H7 (cell line): ENCODE measurements at regions not wholly inside any gene's neighbourhood (a gene's known extent, or its start where the extent isn't known, plus 50 kb on each side); places are given as distances from the start of the nearest gene placed in this dataset.
"Not testable (repeated sequence)": the region's sequence is repeated elsewhere in the genome, so short reads cannot be mapped to it uniquely, and the experiment has no call there.

Source experiments
- DNase-seq: peaks from one replicate; pipeline ENCODE4 v3.0.0; 2012
- H3K27me3 ChIP-seq: 2 replicates; pipeline ENCODE4 v1.6.0; 2011; ENCODE audit warnings: mild to moderate bottlenecking, low read length; ENCODE audit not compliant: control insufficient read depth, insufficient read depth
- H3K36me3 ChIP-seq: replicated peaks from 2 replicates; pipeline ENCODE4 v1.5.1; 2011; ENCODE audit warnings: low read length; ENCODE audit not compliant: control insufficient read depth, insufficient read depth
- H3K4me3 ChIP-seq: 2 replicates; pipeline ENCODE4 v1.5.1; 2011; ENCODE audit warnings: low read depth, mild to moderate bottlenecking, control low read depth, low read length, moderate library complexity; ENCODE audit not compliant: insufficient read depth

DNA sequence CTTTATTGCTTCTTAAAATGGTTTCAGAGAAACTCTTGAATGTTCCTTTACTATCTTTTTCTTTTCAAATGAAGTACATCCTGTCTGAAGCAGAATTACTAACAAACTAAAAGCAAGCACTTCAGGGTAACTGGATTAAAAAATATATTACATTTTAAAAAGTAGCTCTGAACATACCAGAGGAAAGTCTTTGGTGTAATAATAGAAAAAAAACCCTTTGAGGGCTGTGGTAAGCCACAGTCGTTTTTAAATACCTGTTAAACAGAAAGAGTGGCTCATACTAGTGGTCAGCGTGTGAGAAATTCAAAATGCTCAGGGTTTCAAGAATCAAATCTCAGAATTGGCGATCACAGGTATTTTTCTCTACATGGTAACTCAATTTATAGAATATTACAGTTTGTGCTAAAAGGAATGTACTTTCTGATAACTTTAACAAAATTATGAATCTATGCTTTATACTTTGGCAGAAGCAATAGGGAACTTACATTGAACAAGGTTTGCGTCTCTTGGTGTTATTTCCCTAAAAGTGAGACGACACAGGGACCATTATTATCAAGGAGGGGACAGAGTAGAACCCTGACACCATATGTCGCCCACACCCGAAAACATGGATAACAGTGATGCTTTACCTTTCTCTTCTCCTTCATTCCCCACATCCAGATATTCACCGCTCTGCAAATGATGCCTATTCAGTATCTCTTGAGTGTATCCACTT is 97.0 kb upstream of the DPH5 start:
- no peak for DNase-seq
- Histone ChIP-seq H3K27me3 (no peaks in the 10 kb centered on the region), H3K36me3 (no peaks in the 10 kb centered on the region), H3K4me3 (no peak overlapping the region)

DNA sequence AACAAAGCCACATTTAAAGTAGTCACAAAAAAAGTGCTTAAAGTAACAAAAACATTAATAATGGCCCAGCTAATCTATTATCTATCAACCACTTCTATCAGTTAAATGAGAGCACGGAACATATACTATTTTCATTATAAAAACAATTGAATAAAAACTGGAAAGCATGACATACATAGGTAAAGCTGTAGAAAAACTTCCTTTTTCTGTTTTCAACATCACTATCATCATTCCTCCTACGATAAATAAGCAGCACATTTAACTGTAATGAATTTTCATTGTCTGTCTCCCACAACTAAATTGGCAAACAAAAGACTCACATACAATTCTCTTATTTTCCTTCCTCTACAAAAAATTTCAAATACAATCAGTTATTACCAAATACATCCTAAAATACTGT is 96.4 kb upstream of the DPH5 start:
- Histone ChIP-seq H3K4me3 (no peak overlapping the region), H3K27me3 (no peaks in the 10 kb centered on the region), H3K36me3 (no peaks in the 10 kb centered on the region)
- DNase-seq: no peak

DNA sequence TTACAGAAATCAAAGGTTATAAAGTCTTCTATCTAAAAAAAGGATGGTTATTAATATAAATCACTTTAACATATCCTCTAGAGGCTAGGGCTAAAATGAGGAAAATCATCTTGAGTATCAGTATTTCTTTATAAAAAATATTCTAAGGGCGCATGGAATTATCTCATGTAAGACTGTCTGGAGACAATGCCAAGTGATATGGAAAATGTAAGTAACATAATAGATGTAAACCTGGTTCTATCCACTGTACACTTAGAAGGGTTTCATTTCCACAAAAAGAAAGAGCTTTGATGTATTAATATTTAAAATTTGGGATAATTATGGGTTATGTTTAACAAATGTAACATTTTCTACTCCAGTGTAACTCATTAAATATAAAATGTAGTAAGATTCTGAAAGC is 95.9 kb upstream of the DPH5 start:
- Histone ChIP-seq H3K27me3 (no peaks in the 10 kb centered on the region), H3K4me3 (no peak overlapping the region), H3K36me3 (no peaks in the 10 kb centered on the region)
- no peak for DNase-seq

DNA sequence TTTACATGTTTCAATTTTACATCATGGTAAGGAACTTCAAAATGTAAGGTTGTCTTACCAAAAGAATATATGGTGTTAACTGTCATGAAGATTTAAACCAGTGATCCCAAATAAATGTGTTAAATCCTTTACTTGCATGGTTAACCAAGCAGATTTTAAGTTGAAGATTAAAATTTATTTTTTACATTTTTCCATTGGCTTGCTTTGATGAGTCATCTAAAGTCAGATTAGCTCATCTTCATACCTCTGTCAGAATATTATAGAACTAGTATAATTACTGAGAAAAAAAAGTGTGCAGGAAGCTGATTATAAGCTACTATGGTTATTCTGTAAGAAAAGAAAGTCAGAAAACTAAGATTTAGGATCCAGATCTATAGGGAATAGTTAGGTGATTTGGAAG is 95.3 kb upstream of the DPH5 start:
- Histone ChIP-seq H3K27me3 (no peaks in the 10 kb centered on the region), H3K4me3 (no peak overlapping the region), H3K36me3 (no peaks in the 10 kb centered on the region)
- DNase-seq: no peak

DNA sequence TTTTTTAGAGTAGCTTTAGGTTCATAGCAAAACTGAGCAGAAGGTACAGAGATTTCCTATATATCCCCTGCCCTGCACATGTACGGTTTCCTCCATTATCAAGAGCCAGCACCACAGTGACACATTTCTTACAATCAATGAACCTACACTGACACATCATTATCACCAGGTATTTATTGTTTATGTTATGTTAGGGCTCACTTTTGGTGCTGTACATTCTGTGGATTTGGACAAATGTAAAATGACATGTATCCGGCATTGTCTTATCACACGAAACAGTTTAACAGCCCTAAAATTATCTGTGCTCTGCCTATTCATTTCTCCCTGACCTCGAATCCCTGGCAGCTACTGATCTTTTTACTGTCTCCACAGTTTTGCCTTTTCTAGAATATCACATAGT is 93.7 kb upstream of the DPH5 start:
- Histone ChIP-seq H3K36me3 (no peaks in the 10 kb centered on the region), H3K27me3 (no peaks in the 10 kb centered on the region)
- no peak for DNase-seq

DNA sequence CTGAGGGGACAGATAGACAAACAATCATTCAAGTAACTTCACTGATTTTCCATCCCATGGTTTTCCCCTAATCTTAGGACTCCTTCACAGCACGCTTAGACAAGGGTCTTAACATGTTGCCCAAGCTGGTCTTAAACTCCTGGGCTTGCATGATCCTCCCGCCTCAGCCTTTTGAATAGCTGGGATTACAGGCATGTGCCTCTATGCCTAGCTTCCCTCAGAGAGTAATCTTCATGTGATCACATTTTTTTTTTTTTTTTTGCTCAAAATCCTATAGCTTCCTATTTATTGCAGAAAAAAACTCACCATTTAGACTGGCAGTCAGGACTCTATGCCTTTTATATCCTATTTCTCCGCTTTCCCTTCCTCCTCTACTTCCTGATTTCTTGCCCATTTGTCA is 90.4 kb upstream of the DPH5 start:
- Histone ChIP-seq H3K27me3 (no peaks in the 10 kb centered on the region), H3K36me3 (no peaks in the 10 kb centered on the region), H3K4me3 (no peak overlapping the region)
- DNase-seq: no peak

More for the DNA sequence above, 93.7 kb upstream of the DPH5 start:
- no peak overlapping the region for H3K4me3 ChIP-seq

DNA sequence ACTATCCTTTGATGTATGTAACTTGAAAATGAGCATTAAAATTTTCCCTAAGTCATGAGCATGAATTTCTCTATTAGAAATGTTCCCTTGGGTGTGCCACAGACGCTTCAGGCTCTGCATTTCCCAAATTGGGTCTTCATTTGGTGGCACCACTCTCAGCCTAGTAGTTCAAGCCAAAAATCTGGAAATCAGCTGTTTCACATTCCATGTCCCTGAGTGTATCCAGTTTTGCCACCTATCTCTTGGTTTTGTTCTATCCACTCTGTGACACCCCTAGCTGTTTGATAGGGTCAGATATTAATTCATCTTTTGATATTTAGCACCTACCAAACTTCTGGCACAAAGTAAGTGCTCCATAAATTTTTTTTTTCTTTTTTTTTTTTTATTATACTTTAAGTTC is 89.5 kb upstream of the DPH5 start:
- no peak overlapping the region for H3K4me3 ChIP-seq
- DNase-seq: no peak
- no peaks in the 10 kb centered on the region for H3K27me3 ChIP-seq
- no peaks in the 10 kb centered on the region for H3K36me3 ChIP-seq

DNA sequence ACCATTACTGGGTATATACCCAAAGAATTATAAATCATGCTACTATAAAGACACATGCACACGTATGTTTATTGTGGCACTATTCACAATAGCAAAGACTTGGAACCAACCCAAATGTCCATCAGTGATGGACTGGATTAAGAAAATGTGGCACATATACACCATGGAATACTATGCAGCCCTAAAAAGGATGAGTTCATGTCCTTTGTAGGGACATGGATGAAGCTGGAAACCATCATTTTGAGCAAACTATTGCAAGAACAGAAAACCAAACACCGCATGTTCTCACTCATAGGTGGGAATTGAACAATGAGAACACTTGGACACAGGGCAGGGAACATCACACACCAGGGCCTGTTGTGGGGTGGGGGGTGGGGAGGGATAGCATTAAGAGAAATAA is 88.5 kb upstream of the DPH5 start:
- not testable (repeated sequence) for DNase-seq, H3K4me3 ChIP-seq

DNA sequence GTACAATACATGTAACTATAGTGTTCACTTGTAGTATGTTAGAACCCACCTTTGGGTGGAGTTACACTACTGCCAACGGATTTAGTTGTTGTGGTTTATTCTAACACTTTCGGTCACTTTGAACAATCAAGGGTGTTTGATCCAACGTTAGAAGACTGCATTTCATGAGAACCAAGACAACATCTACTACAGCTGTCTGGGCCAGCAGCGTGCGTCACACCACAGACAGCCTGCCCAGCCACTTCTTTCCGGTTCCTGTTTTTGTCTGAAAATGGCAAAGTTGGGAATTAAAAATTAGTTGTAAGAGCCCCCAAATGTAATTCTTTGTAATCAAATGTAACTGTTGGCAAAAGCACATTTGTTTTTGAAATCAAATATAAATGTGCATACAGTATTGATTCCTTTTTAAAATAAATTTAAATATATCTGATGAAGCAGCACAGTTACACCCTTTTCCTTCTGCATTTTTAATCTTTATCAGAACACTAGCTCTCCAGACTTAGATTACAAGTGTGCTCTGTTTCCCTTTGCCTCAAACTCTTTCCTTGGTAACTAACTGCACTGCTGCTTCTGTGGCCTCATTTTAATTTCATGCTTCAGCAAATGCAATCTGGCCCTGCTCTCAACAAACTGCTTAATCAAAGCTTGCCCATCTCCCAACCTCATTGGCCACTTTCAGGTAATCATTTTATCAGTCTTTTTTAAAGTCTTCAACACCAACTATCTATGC is 86.6 kb upstream of the DPH5 start:
- no peaks in the 10 kb centered on the region for H3K36me3 ChIP-seq
- DNase-seq: no peak
- H3K4me3 ChIP-seq: no peak overlapping the region
- H3K27me3 ChIP-seq: no peaks in the 10 kb centered on the region

More for the DNA sequence above, 88.5 kb upstream of the DPH5 start:
- not testable (repeated sequence) for H3K36me3 ChIP-seq, H3K27me3 ChIP-seq

DNA sequence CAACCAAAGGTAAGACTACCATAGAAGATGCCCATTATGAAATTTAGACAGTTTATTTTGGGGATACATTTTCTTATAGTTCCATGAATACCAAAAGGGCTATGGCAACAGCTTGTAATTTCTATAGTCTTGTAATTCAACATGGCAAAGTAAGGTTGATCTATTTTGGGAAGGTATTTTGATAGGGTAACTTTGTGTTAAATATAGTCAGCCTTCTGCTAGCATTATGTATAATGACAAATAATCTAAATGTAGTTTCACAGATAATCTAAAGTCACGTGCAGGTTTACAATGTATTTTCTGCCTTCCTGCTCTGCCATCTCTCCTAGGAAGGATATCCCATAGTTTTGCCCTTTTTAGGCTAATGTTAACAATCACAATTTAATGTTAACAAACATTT is 85.9 kb upstream of the DPH5 start:
- Histone ChIP-seq H3K27me3 (no peaks in the 10 kb centered on the region), H3K4me3 (no peak overlapping the region), H3K36me3 (no peaks in the 10 kb centered on the region)
- no peak for DNase-seq

DNA sequence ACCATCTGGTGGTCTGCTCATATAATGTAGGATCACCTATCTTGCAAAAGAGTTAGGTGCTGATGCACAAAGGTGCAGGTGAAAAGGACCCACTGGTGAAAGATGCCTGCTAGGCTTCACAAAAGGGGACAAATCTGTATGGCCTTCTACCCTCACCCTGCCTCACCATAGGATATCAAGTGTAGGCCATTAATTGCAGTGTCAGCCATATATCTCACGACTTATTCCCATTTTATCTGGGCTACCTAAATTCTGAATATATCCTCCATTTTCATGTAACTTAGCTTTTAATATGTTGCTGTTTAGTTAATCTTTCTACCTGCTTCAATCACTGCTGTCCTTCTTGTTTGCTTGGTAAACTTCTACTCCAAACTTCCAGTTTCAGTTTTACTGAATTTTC is 84.2 kb upstream of the DPH5 start:
- Histone ChIP-seq H3K36me3 (no peaks in the 10 kb centered on the region), H3K4me3 (no peak overlapping the region), H3K27me3 (no peaks in the 10 kb centered on the region)
- DNase-seq: no peak

DNA sequence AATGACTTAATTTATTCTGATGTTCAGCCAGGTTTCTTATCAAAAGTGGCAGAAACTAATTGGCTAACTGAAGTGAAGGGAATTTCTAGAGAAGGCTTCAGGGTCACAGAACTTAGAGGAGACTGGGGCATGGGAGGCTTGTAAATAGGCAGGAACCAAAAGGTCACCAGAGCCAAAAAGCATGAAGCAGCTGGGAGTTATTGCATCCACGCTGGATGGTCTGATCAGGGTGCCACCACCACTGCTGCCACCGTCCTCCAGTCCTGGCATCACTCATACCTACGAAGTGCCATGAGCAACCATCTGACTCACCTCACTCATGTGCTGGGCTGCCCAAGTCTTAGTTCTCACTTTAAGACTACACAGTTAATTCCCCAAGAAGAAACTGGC is 82.5 kb upstream of the DPH5 start:
- Histone ChIP-seq H3K36me3 (no peaks in the 10 kb centered on the region), H3K27me3 (no peaks in the 10 kb centered on the region), H3K4me3 (no peak overlapping the region)
- no peak for DNase-seq

DNA sequence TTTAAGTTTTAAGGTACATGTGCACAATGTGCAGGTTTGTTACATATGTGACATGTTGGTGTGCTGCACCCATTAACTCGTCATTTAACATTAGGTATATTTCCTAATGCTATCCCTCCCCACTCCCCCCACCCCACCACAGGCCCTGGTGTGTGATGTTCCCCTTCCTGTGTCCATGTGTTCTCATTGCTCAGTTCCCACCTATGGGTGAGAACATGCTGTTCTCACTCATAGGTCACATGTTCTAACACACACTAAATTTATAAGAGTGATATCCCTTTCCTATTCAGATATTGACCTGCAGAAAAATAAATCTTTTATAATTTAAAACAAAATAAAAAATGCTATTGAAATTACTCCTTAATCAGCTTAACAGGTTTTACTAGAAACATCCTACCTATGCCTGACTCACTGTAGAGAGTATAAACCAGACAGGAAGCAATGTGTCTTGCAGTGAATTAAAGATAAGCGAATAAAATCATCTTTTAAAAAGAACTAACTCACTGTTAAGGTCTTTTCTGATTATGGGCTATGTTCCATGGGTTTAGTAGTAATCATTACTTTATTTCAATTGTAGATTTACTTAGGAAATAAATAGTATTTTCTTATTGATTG is 82.0 kb upstream of the DPH5 start:
- no peaks in the 10 kb centered on the region for H3K36me3 ChIP-seq
- no peak overlapping the region for H3K4me3 ChIP-seq
- H3K27me3 ChIP-seq: no peaks in the 10 kb centered on the region
- no peak for DNase-seq

DNA sequence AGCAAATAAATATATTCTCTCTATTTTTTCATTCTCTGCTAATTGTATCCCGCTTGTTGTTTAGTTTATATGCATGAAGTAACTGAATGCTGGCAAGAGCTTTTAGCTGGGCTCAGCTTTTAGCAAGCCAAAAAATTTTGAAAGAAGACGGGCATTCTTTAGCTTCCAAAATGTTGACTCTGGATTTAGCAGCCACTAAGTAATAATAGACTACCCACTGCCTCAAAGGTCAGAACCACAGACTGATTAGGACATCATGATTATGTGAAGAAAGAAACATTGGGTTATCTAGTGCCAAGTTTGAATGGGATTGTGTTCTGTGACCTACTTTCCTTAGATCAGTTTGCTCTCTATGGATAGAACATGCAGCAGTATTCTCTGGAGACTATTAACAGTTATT is 80.3 kb upstream of the DPH5 start:
- Histone ChIP-seq H3K36me3 (no peaks in the 10 kb centered on the region), H3K4me3 (no peak overlapping the region), H3K27me3 (no peaks in the 10 kb centered on the region)
- no peak for DNase-seq

DNA sequence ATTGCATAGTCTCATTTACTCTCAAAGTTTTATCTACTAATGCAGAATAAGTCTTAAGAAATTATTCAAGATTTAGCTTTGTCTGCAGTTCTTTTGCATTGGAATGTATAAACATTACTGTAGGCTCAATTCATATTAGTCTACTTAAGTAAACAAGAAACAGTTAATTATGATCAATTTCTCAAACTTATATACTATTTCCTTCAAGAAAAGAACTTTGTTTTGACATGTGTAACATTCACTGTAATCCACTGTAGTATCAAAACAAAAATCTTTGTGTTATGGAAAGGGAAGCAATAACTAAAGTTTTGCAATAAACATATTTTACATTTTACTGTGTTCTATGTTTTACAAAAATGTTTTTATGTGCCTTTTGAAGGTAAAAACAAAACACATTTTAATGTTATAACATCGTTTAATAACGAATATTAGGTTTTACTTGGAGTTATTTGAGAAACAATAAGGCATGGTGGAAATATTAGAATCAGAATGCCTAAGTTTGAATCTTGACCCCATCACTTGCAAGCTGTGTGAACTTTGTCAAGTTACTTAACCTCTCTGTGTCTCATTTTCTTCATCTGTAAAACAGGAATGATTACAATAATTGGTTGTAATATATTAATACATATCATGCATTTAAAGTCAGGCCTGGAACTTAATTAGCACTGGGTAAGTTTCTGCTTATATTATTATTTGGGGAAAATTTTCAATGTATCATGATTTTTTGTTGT is 77.0 kb upstream of the DPH5 start:
- Histone ChIP-seq H3K27me3 (no peaks in the 10 kb centered on the region), H3K36me3 (no peaks in the 10 kb centered on the region), H3K4me3 (no peak overlapping the region)
- DNase-seq: no peak
